Astrocyte (in vitro differentiated cells and primary cell): ENCODE measurements at regions not wholly inside any gene's neighbourhood (a gene's known extent, or its start where the extent isn't known, plus 50 kb on each side); places are given as distances from the start of the nearest gene placed in this dataset.

Experiments used
- DNase-seq: peaks from one replicate; pipeline ENCODE4 v3.0.0-alpha.2; 2010; ENCODE audit warnings: low read depth
- FAIRE-seq: peaks from 2 replicates; lab custom pipeline; 2011; peaks lifted over from hg19 to GRCh38; lab: Jason Lieb, UNC
- H2AFZ ChIP-seq: 2 replicates; pipeline ENCODE4 v1.6.0; 2012; ENCODE audit warnings: low read depth, low read length, inconsistent platforms
- H3K27ac ChIP-seq: 2 replicates; pipeline ENCODE4 v1.5.1; 2011; ENCODE audit warnings: low read depth, low read length, inconsistent platforms
- H3K27me3 ChIP-seq: 2 replicates; pipeline ENCODE4 v1.6.0; 2011; ENCODE audit warnings: low read length, inconsistent platforms; ENCODE audit not compliant: insufficient read depth
- H3K36me3 ChIP-seq: 2 replicates; pipeline ENCODE4 v1.5.1; 2011; ENCODE audit warnings: low read length, inconsistent platforms; ENCODE audit not compliant: insufficient read depth
- H3K4me1 ChIP-seq: 2 replicates; pipeline ENCODE4 v1.5.1; 2011; ENCODE audit warnings: low read length, inconsistent platforms; ENCODE audit not compliant: insufficient read depth
- H3K4me2 ChIP-seq: 2 replicates; pipeline ENCODE4 v1.6.0; 2012; ENCODE audit warnings: low read length, inconsistent platforms
- H3K4me3 ChIP-seq: 2 replicates; pipeline ENCODE4 v1.5.1; 2011; ENCODE audit warnings: low read depth, mild to moderate bottlenecking, low read length, inconsistent platforms; ENCODE audit not compliant: insufficient read depth
- H3K79me2 ChIP-seq: 2 replicates; pipeline ENCODE4 v1.6.0; 2012; ENCODE audit warnings: mild to moderate bottlenecking, low read length, inconsistent platforms; ENCODE audit not compliant: insufficient read depth
- H3K9ac ChIP-seq: 2 replicates; pipeline ENCODE4 v1.6.0; 2012; ENCODE audit warnings: mild to moderate bottlenecking, low read length, inconsistent platforms
- H3K9me3 ChIP-seq: 2 replicates; pipeline ENCODE4 v1.5.1; 2012; ENCODE audit warnings: low read depth, mild to moderate bottlenecking, low read length, inconsistent platforms; ENCODE audit not compliant: insufficient read depth
- H4K20me1 ChIP-seq: 2 replicates; pipeline ENCODE4 v1.6.0; 2012; ENCODE audit warnings: low read length, inconsistent platforms; ENCODE audit not compliant: insufficient read depth
- H3K27ac Mint-ChIP-seq: one replicate; pipeline ENCODE4 v1.8.0; 2021; ENCODE audit warnings: mild to moderate bottlenecking, mixed read lengths; ENCODE audit not compliant: unreplicated experiment
- H3K27me3 Mint-ChIP-seq: one replicate; pipeline ENCODE4 v1.8.0; 2021; ENCODE audit warnings: low read depth, mixed read lengths; ENCODE audit not compliant: unreplicated experiment
- H3K36me3 Mint-ChIP-seq: one replicate; pipeline ENCODE4 v1.8.0; 2021; ENCODE audit warnings: low read depth, mixed read lengths; ENCODE audit not compliant: unreplicated experiment
- H3K4me1 Mint-ChIP-seq: one replicate; pipeline ENCODE4 v1.8.0; 2021; ENCODE audit warnings: low read depth, mixed read lengths; ENCODE audit not compliant: unreplicated experiment
- H3K4me3 Mint-ChIP-seq: one replicate; pipeline ENCODE4 v1.8.0; 2021; ENCODE audit warnings: mild to moderate bottlenecking, moderate library complexity, mixed read lengths; ENCODE audit not compliant: unreplicated experiment
- H3K9me3 Mint-ChIP-seq: one replicate; pipeline ENCODE4 v1.8.0; 2021; ENCODE audit warnings: mild to moderate bottlenecking, mixed read lengths; ENCODE audit not compliant: unreplicated experiment
- CTCF ChIP-seq: IDR thresholded peaks from 2 replicates; pipeline ENCODE4 v1.5.1; 2011; ENCODE audit warnings: low read depth, mild to moderate bottlenecking, inconsistent platforms, low read length, moderate library complexity; ENCODE audit not compliant: insufficient read depth
- EZH2 ChIP-seq: IDR thresholded peaks from 2 replicates; pipeline ENCODE4 v1.6.1; 2012; ENCODE audit warnings: mild to moderate bottlenecking, low read length, inconsistent platforms; ENCODE audit not compliant: insufficient read depth

- no peaks in the 10 kb centered on the region for H3K9me3 Mint-ChIP-seq
- Histone ChIP-seq H3K4me1 (no peaks in the 10 kb centered on the region), H4K20me1 (no peaks in the 10 kb centered on the region), H3K9me3 (no peaks in the 10 kb centered on the region), H2AFZ (no peak overlapping the region), H3K4me3 (no peak overlapping the region), H3K27me3 (no peaks in the 10 kb centered on the region), H3K27ac (no peak overlapping the region), H3K9ac (no peak overlapping the region), H3K79me2 (no peaks in the 10 kb centered on the region), H3K36me3 (no peaks in the 10 kb centered on the region), H3K4me2 (no peak overlapping the region)
- FAIRE-seq (no peak), DNase-seq (no peak)
- TF ChIP-seq CTCF = no peak
- TF ChIP-seq EZH2 = no peak
- H3K4me1 Mint-ChIP-seq = peaks cover 3% of the 10 kb centered on the region
- H3K4me3 Mint-ChIP-seq = no peak overlapping the region
- H3K27me3 Mint-ChIP-seq = no peaks in the 10 kb centered on the region
- no peak overlapping the region for H3K27ac Mint-ChIP-seq
- H3K36me3 Mint-ChIP-seq = no peaks in the 10 kb centered on the region
Measured at GRCh38 chr4:112731715-112732114, 94.8 kb downstream of the LARP7 start.

- no peak overlapping the region for H3K27ac ChIP-seq
- no peak for DNase-seq
- no peak overlapping the region for H2AFZ ChIP-seq
- no peaks in the 10 kb centered on the region for H3K79me2 ChIP-seq
- no peak overlapping the region for H3K9ac ChIP-seq
- Mint-ChIP-seq H3K4me3 (no peak overlapping the region), H3K27me3 (no peaks in the 10 kb centered on the region), H3K27ac (no peak overlapping the region), H3K36me3 (no peaks in the 10 kb centered on the region), H3K9me3 (no peaks in the 10 kb centered on the region), H3K4me1 (peaks cover 3% of the 10 kb centered on the region)
- H3K4me2 ChIP-seq = no peak overlapping the region
- H3K36me3 ChIP-seq = no peaks in the 10 kb centered on the region
- no peaks in the 10 kb centered on the region for H4K20me1 ChIP-seq
- no peaks in the 10 kb centered on the region for H3K27me3 ChIP-seq
- H3K4me1 ChIP-seq = no peaks in the 10 kb centered on the region
- no peak overlapping the region for H3K4me3 ChIP-seq
- FAIRE-seq = no peak
- no peaks in the 10 kb centered on the region for H3K9me3 ChIP-seq
- no peak for TF ChIP-seq EZH2
- TF ChIP-seq CTCF = no peak
Measured at GRCh38 chr4:112732142-112732541, 95.2 kb downstream of the LARP7 start.

GRCh38 chr4:112735474-112735951, 98.6 kb downstream of the LARP7 start:
- Histone ChIP-seq H3K9me3 (no peaks in the 10 kb centered on the region), H3K4me3 (no peak overlapping the region), H3K27ac (no peak overlapping the region), H3K79me2 (no peaks in the 10 kb centered on the region), H3K9ac (no peak overlapping the region), H4K20me1 (no peaks in the 10 kb centered on the region), H3K36me3 (no peaks in the 10 kb centered on the region), H3K27me3 (no peaks in the 10 kb centered on the region), H2AFZ (no peak overlapping the region), H3K4me1 (no peaks in the 10 kb centered on the region), H3K4me2 (no peak overlapping the region)
- H3K4me3 Mint-ChIP-seq = no peak overlapping the region
- FAIRE-seq = no peak
- no peaks in the 10 kb centered on the region for H3K9me3 Mint-ChIP-seq
- H3K27me3 Mint-ChIP-seq = no peaks in the 10 kb centered on the region
- no peak overlapping the region for H3K27ac Mint-ChIP-seq
- DNase-seq = no peak
- TF ChIP-seq CTCF (no peak), EZH2 (no peak)
- H3K36me3 Mint-ChIP-seq = no peaks in the 10 kb centered on the region
- H3K4me1 Mint-ChIP-seq = peaks cover 7% of the 10 kb centered on the region
